22Rv1 (cell line): ENCODE measurements at regions not wholly inside any gene's neighbourhood (a gene's known extent, or its start where the extent isn't known, plus 50 kb on each side); places are given as distances from the start of the nearest gene placed in this dataset.

Experiments used
- ZFX ChIP-seq: fragments of 450-650 bp; IDR thresholded peaks from 2 replicates; pipeline ENCODE4 v1.6.1; 2017; ENCODE audit warnings: antibody characterized with exemption, borderline replicate concordance
- TF ChIP-seq, protein P1 (sequence below): fragments of 450-650 bp; IDR thresholded peaks from 2 replicates; pipeline ENCODE4 v1.5.1; 2017; ENCODE audit warnings: mild to moderate bottlenecking

DNA sequence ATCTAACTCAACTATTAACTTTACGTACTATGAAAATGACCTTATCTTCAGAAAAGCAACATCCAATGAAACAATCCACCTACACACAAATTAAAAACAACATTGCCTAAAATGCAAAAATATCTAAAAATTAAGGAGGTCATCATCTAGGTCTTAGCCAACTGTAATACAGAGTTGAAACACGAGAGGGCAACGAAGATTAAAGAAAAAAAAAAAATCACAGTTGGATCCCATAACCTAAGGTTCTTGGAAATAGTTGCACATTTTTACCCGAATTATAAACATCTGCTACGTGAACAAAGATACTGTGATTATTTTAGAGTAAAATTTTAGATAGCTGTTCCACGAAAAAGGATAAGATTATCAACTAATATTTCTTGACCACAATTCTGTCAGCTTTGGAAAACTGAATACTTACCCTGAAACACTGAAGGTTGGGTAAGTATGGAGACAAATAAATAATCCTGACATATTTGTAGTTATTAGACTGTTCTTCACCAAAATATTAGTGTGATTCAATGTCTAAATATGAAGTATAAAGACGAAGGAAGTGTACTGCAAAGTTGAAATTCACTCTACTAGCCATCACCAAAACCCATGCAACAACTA, 88.0 kb upstream of the AK4 start:
- TF ChIP-seq, protein P1, sequence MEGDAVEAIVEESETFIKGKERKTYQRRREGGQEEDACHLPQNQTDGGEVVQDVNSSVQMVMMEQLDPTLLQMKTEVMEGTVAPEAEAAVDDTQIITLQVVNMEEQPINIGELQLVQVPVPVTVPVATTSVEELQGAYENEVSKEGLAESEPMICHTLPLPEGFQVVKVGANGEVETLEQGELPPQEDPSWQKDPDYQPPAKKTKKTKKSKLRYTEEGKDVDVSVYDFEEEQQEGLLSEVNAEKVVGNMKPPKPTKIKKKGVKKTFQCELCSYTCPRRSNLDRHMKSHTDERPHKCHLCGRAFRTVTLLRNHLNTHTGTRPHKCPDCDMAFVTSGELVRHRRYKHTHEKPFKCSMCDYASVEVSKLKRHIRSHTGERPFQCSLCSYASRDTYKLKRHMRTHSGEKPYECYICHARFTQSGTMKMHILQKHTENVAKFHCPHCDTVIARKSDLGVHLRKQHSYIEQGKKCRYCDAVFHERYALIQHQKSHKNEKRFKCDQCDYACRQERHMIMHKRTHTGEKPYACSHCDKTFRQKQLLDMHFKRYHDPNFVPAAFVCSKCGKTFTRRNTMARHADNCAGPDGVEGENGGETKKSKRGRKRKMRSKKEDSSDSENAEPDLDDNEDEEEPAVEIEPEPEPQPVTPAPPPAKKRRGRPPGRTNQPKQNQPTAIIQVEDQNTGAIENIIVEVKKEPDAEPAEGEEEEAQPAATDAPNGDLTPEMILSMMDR: peak; percentile 53
- no peak for TF ChIP-seq ZFX
